Neural progenitor cell (in vitro differentiated cells): ENCODE measurements at regions not wholly inside any gene's neighbourhood (a gene's known extent, or its start where the extent isn't known, plus 50 kb on each side); places are given as distances from the start of the nearest gene placed in this dataset.

ENCODE experiments used
- EZH2 ChIP-seq: fragments of 200-600 bp; sonication (generic); IDR thresholded peaks from 2 replicates; pipeline ENCODE4 v1.6.1; 2017; ENCODE audit warnings: antibody characterized with exemption, mild to moderate bottlenecking, moderate library complexity
- EZH2phosphoT487 ChIP-seq: fragments of 200-600 bp; sonication (generic); IDR thresholded peaks from 2 replicates; pipeline ENCODE4 v1.6.1; 2017; ENCODE audit warnings: antibody characterized with exemption
- TF ChIP-seq, protein P1 (sequence below): fragments of 200-600 bp; sonication (generic); IDR thresholded peaks from 2 replicates; pipeline ENCODE4 v1.5.1; 2017; ENCODE audit warnings: antibody characterized with exemption, mild to moderate bottlenecking

DNA sequence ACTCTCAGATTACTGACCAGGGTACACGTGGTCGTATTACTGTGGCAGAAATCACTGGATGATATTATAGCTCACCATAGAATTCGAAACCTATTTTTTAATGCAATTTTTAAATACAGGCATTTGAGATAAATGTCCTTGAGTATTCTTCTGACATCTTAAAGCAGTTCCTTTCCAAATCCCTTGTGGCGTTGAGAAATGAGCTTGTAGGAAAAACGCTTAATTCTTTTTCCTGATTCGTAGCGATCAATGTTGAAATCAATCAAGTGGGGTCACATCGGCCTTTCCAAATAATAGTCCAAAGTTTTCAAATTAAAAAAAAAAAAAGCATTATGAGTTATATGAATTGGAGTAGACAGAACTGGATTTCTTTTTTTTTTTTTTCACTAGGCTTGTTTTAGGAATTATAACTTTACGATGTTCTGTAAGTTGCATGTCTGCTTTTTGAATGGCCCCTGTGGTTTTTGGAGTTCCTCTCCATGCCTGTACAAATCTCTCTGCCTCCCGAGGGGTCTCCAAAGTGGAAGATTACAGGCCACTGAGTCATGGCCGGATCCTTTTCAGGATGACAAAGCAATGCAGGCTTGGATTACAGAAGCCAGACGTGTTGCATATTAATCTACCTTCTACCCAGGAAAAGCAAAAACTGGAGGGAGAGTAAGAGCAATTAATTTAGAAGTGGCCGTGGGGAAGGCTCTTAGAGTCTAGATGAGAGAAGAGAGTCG is 226.1 kb downstream of the SHOX start:
- TF ChIP-seq, protein P1, sequence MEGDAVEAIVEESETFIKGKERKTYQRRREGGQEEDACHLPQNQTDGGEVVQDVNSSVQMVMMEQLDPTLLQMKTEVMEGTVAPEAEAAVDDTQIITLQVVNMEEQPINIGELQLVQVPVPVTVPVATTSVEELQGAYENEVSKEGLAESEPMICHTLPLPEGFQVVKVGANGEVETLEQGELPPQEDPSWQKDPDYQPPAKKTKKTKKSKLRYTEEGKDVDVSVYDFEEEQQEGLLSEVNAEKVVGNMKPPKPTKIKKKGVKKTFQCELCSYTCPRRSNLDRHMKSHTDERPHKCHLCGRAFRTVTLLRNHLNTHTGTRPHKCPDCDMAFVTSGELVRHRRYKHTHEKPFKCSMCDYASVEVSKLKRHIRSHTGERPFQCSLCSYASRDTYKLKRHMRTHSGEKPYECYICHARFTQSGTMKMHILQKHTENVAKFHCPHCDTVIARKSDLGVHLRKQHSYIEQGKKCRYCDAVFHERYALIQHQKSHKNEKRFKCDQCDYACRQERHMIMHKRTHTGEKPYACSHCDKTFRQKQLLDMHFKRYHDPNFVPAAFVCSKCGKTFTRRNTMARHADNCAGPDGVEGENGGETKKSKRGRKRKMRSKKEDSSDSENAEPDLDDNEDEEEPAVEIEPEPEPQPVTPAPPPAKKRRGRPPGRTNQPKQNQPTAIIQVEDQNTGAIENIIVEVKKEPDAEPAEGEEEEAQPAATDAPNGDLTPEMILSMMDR: no peak
- no peak for TF ChIP-seq EZH2
- TF ChIP-seq EZH2phosphoT487: no peak
